GM19395 (cell line): ENCODE measurements at regions not wholly inside any gene's neighbourhood (a gene's known extent, or its start where the extent isn't known, plus 50 kb on each side); places are given as distances from the start of the nearest gene placed in this dataset.

Experiments
- ATAC-seq: cut with Tn5 transposase; IDR thresholded peaks from one replicate; pipeline ENCODE4 v1.9.1; 2021; ENCODE audit warnings: mild to moderate bottlenecking, moderate library complexity; ENCODE audit not compliant: unreplicated experiment

DNA sequence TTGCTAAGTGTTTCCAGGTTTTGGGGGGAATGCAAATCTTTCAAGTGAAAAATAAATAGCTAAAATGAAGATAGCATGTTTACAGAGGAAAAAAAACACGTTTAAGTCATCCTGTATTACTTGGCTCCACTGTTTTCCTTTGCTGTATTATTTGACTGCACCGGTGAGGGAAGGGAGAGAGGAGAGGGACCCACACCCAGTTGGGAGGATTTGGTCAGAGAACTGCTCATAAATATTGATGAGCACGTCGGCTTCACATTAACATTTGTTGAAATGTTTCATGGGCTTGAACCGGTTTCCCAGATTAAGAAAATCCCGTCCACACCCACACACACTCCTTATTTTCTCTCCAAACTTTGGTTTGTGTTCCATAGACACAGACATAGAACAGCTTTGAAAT is 493.8 kb upstream of the MGMT start:
- no peak for ATAC-seq

DNA sequence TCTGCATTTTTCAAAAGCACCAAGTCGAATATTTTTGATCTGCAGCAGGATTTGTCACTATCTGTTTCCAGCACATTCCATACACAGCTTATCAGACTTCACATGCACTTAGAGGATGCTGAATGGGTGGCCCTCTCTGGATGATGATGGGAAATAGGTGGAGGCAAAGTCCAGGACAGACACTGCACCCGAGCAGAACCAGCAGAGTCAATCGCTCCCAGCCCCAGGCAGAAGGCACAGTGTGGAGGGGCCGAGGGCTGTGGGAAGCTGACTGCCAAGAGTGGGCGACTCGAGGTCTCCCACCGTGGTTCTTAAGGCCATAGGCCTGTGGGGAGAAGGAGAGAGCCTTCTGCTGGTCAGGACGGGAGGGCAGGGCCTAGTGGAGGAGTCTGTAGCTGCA is 490.2 kb upstream of the MGMT start:
- ATAC-seq = no peak

DNA sequence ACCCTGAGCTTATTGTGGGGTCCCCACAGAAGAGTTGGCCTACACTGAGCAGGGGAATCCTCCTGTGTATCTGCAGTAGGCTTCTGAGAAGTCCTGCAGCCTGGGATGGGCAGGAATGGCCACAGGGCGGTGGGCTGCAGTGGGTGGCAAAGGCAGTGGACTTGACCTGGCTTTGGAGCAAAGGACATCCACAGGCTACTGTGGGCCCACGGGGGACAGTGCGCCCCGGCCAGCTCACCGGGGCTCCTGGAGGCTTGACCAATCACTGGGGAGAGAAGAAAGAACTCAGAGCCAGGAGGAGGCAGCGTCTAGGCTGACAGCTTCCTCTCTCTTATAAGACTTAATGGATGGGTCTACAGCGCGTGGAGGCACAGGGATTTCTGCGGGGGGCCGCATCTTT is 488.8 kb upstream of the MGMT start:
- no peak for ATAC-seq

DNA sequence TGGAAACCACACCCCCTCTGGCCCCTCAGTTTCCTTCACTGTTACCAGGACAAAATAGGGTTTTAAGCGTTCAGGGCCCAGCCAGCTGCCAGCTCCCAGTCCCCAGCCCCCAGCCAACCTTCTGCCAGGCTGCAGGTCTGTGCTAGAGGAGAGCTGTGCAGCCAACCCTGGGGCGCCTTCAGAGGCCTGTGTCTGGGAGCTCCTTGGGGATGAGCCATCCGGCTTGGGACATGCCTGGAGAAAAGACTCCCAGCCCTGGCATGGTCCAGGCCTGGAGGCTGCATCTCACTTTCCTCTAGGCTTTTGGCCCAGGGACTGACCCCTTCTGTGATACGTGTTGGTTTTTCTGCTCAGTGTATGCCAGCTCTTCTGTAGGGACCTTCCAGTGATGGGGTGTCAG is 487.6 kb upstream of the MGMT start:
- no peak for ATAC-seq

DNA sequence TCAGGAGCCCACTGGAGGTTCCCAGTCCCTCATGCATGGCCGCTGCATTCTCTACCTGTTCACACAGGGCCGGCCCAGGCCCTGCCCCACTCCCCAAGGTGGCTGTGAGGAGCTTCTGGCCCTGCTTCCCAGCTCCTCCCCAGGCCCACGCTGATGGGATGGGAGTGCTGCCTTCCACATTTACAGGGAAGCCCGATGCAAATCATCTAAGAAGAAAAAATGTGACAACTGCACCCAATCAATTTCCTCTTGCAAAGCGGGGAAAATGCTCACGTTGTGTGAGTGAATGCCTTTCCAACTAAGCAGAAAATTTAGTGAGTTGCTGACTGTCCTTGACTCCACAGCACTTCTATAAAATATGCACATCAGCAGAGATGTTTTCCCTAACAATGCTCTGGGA is 485.8 kb upstream of the MGMT start:
- ATAC-seq = no peak

DNA sequence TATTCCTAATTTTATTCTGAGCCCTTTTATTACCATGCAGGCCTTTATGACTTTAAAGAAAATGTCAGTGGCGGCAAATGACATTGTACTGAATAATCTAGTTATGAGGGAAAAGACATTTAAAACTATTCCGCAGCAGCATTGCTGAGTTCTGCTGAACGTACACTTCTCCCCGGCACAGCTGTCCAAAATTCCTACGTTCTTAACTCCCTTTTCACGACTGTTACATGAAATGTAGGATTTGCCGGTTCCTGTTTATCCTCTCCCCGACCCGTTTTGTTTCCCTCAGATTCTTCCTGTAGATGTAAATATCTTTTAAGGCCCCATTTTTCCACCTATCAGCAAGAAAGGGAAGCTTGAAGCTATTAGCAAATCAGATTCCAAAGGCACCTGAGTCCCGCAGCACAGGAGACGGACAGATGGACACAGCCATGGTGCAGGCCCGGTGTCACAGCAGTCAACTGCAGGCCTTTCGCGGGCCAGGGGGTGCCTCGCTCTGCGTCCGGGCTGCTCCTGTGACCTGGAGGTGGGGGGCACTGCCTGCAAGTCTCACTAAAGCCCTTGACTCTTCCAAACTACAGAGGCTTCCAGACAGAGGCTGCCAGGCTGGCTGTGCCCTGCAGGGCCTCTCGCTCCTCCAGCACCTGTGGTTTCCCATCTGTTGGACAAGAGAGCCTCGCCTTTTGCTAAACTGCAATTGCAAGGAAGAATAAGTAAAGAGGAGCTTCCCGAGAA is 485.0 kb upstream of the MGMT start:
- ATAC-seq = no peak

DNA sequence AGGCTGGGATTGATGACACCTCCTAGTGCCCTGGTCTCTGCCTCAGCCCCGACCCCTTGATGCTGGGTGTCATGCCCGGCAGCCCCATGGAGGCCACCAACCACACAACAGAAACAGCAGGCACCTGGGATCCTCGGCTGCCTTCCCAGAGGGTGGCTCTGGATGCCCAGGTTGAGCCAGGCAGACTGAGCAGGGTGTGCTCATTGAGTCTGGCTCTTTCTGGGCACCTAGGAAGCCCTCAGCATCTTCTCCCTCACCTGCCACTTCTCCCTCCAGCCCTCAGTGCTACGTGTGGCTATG is 484.5 kb upstream of the MGMT start:
- ATAC-seq = no peak

DNA sequence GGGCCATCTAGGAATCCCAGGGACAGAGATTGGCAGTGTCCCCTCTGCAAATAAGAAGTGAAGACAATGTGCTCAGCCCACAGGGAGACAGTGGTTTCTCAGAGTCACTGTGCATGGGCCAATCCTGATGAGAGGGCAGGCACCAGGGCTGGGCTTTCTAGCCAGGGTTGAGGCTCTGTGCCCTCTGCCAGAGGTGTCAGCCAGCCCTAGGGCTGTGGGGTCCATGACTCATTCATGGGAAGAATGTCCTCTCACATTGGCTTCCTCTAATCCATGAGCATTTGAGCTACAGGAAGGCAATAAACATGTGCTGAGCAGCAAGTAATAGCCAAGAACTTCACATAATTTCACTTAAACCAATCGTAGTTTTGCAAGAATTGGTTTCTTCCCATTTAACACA is 482.0 kb upstream of the MGMT start:
- no peak for ATAC-seq

DNA sequence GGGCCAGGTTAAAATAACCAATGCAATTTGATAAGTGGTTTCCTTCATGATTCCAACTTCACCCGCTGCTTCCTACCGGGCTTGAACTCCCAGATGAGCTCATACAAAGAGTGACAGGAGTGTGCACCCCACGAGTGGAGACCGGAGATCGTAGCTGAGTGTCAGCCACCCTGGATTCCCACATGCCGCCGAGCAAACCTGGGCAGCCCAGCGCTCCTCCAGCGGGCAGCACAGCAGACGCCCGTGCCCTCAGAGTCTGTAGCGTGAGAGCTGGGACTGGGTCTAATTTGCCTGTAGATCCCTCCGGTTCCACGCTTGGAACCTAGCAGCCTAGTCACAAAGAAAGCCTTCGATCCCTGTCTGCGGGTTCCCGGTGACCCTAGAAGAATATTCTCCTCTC is 476.1 kb upstream of the MGMT start:
- ATAC-seq = no peak

DNA sequence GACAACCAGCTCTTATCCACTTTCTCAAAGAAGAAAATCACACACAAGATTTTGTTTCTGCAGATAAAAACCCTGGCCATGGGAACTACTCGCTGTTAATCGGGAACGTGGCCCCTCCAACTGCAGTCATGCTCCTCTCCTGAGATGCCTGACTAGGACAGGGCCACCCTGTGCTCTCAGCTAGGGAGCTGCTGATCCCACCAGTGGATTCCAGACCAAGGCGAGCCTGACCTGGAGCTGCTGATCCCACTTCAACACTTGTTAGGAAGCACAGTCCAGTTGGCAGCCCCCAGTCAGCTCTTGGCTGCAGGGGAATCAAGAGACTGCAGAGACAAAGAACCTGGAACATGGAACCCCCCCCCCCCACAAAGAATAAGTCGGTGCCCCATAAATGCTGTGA is 474.3 kb upstream of the MGMT start:
- ATAC-seq = no peak

DNA sequence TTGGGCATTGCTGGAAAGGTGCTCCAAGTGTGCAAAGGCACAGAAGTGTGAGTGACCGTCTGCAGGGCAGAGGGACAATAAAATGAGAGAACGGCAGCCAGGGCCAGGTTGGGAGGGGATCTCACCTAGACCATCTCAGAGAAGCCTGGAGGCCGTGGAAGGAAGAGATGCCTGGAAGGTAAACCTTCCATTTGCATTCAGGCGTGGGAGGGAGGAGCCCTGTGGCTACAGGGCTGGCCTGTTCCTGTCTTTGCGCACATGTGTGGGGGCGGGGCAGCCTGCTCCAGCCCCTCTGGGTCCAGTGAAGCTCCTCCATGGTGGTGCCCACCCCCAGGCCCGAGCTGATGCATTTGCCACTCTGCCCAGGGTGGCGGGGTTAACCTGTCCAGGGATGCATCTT is 473.6 kb upstream of the MGMT start:
- ATAC-seq = no peak

DNA sequence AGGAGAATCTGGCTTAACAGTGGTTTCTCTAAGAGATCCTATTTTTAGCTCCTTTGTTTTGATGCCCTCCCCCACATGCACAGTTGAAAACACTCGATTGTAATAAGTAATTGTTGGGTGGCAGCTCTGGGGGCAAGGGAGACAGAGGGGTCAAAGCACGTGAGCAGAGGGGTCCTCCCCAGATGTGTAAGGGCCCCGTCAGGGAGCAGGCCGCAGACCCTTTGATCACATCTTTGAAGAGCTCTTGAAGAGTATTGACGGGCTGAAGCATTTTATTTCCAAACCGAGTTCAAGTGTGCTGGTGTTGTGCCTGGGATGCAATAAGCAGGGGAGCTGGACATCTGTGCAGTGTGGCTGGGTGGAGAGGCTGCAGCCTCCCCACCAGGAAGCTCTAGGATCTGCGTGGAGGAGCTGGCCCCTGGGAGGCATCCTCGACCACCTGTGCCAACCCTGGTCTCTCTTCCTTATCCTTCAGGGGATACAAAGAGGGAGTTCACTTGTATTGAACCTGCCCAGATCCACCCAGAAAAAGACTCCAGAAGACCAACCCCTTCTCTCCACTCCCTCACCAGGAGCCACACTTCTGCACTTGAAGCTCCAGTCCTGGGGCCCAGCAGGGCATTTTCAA is 473.0 kb upstream of the MGMT start:
- ATAC-seq = no peak

DNA sequence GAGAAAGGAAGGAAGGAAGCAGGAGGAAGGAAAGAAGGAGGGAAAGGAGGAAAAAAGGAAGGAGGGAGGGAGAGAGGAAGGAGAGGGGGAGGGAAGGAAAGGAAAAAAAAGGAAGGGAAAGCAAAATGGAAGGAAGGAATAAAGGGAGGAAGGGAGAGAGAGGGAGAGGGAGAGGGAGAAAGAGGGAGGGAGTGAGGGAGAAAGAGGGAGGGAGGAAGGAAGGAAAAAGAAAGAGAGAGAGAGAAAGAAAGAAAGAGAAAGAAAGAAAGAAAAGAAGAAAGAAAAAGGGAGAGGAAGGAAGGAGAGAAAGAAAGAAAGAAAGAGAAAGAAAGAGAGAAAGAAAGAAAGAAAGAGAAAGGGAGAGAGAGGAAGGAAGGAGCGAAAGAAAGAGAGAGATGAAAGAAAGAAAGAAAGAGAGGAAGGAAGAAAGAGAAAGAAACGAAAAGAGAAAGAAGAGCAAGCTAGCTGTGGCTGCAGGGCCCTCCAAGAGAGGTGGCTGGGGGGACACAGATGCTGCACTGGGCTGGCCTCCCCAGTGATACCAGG is 472.4 kb upstream of the MGMT start:
- no peak for ATAC-seq

DNA sequence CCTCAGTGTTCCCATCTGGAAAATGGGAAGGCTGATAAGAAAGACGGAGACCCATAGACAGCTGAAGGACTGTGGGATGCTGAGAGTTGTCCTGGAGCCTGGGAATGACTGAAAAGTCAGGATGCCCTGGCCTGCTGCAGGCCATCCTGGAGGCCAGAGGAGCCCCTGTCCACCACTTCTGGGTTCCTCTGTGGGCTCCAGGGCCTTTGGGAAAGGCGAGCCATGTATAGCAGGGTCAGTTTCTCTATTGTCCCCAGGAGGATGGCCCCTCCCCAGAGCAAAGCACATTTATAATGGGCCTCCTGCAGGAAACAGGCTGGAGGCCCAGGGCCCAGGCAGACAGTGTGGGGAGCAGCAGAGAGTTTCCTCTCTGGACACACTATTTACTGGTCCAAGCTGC is 471.4 kb upstream of the MGMT start:
- ATAC-seq = no peak

DNA sequence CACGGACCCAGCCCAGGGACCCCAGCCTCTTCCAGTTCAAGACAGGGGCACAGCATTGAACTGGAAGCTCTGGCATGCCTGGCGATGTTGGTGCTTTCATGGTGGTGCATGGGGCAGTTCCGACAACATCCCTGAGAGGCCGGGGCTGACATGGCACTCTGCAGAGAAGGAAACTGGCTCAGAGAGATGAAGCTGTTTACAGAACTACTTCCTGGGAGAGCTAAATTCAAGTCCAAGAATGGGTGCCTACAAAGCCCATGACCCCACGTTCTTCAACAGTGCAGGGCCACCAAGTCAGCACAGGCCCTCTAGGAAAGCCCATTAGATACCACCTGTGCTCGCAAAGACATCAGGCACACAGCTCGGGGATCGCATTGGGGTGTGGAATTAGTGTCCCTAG is 470.9 kb upstream of the MGMT start:
- no peak for ATAC-seq

DNA sequence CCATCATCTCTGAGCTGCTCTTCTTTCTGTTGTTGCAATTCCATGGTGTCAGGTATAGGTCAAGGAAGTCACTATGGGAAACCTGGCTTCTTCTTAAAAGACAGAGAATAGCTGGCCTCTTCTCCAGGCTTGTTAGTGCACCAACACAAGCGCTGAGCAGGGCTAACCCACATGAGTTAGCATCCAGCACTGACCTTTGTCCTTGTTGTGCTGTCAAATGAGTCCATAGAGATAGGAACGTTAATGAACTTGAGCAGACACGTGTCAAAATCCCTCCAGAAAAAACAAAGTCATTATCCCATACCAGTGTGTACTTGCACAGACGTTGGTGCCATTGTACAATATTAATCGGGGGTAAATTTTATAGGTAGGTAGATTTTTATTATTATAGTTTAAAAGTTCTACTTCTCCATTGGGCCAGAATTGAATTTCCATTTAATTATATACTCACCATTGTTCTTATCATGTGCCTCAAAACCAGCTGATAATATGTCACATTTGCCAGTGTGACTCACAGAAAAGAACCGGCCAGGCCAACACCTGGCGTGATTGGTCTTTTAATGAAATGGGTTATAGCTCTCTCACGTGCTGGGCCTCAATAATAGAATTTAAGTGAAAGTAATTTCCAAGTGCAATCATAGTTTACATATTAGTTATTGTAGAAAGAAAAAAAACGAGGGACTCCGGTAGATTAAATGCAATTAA is 468.8 kb upstream of the MGMT start:
- ATAC-seq = no peak

DNA sequence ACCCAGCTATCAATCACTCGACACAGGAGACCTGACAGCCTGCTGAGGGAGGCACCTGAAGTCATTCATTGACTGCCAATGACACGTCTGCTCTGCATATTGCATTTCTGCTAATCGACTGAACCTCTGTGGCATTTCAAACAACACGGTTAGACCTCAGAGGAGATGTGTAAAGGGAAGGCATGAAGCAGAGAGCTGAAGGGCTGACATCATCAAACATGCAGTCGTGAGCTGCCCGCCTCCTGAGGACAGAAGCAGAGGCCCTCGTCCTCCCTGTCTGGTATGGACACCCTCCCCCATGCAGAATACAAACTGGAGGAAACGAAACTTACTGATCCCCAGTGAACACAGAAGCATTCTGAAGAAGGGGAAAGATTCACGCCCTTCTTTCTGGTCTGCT is 462.6 kb upstream of the MGMT start:
- no peak for ATAC-seq

DNA sequence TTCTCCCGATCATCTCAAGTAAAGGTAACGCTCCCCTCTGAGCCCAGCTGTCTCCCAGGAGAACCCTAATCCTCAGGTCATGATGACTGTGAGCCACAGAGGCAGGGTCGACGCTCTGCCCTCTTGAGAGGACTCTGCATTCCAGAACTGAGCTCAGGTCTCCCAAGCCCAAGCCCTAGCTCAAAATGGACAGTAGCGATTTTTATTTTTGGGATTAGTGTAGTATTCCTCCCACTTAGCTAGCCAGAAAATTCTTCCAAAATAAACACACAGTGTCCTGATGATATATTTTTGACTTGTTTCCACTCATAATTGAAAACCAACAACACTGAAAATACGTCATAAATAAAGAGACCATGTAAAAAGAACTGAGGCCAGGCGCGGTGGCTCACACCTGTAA is 462.0 kb upstream of the MGMT start:
- no peak for ATAC-seq

DNA sequence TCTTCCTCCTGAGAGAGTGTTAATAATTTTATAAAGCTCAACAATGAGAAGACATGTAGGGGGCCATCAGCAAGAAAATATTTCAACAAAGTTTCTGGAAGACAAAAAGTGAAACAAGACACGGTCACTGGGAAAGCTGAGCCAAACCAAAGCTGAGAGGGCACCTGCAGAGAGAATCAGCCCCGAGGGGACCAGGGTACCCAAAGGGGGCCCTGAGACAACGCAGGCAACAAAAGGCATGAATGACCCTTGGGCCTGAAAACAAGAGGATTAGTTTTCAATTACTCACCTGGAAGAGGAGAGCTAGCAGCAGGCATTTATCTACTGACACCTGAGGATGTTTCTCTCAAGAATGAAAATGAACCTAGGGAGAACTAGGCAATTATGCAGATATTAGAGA is 461.2 kb upstream of the MGMT start:
- no peak for ATAC-seq

DNA sequence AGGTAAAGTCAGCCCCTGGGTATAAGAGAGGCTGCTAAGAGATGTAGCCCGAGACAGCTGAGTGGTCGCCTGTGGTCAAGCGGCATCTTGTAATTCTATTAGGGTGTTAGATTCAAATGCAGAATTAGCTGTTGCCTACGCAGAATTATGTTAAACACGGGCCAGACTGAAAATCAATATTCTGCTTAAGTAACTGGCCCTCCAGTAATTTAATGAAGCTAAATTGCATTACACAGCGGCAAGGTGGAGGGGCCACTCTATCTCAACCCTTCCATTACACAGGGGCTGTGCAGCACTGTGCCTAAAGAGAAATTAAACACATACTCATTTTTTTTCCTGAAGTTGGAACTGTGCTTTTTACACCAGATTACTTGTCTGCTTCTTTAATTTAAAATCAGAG is 448.5 kb upstream of the MGMT start:
- no peak for ATAC-seq

DNA sequence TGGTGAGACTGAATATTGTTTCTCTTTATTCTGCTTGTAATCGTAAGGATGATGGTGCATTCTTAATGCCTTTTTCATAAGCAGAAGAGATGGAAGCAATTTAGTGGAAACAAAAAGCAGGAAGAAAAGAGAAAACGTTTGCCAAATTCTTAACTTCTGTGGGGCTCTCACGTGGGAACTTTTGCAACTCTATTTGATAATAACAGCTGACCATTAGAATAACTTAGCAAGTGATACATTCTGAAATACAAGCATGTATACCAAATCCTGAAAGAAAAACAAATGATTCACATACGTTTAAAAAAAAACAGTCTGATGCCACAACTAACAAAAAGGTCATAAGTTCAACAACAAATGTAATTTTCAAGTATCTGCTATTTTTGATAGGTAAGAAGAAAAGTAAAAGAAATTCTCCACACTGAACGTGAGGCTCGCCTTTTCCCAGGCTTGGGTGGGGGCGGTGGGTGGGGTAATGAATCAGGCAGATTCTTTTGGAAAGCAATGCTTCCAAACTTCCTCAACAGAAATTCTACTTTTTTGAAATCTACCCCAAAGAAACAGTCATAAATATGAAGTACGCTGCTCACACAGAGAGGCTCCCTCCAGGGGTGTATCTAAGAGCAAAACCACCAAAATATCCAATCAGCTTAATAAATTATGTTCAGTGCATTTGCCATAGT is 446.2 kb upstream of the MGMT start:
- no peak for ATAC-seq
